GM13977 (cell line): ENCODE measurements at regions not wholly inside any gene's neighbourhood (a gene's known extent, or its start where the extent isn't known, plus 50 kb on each side); places are given as distances from the start of the nearest gene placed in this dataset.
"Not testable (repeated sequence)": the region's sequence is repeated elsewhere in the genome, so short reads cannot be mapped to it uniquely, and the experiment has no call there.

ENCODE experiments used
- DNase-seq: peaks from one replicate; pipeline ENCODE4 v3.0.0; 2012; ENCODE audit warnings: low spot score
- in situ Hi-C: fragments of 300-500 bp; cut with MboI; formaldehyde crosslinking; loops from one replicate; pipeline ENCODE4 v1.12.0; 2022; ENCODE audit warnings: low sequenced_read_pairs, low pct_unique_long_range_greater_than_20kb, mixed read lengths, inconsistent platforms; ENCODE audit not compliant: unreplicated experiment
- TF ChIP-seq, protein P1 (sequence below): IDR thresholded peaks from 2 replicates; pipeline ENCODE4 v1.5.1; 2012; ENCODE audit warnings: mild to moderate bottlenecking, control low read depth; ENCODE audit not compliant: insufficient read depth; ENCODE audit errors: extremely low read depth, missing control alignments

DNA sequence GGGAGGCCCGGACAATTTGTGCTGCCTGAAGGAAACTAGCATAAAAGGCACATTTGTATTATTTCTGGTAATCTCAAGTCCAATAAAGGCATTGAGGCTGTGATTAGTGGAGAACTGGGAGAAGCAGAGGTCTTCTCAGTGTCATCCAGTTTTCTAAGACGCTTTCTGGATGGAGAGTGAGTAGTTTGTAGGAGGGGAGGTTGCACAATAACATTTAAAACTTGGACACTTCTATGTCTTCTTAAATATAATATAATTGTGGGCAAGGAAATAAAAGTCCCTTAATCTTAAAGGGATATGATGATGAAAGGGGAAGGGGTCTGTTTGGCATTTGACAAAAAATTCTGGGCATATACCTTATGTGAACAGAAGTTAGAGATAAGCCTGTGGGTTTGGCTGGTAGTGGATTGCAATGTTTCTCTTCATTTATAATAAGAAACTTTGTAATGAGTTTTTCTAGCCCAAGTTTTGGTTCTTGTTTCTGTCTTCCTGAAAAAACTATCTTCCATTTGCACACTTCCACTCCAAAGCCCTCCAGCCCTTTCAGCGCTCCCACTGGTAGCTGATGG is 291.6 kb upstream of the TGFBR2 start:
- TF ChIP-seq, protein P1, sequence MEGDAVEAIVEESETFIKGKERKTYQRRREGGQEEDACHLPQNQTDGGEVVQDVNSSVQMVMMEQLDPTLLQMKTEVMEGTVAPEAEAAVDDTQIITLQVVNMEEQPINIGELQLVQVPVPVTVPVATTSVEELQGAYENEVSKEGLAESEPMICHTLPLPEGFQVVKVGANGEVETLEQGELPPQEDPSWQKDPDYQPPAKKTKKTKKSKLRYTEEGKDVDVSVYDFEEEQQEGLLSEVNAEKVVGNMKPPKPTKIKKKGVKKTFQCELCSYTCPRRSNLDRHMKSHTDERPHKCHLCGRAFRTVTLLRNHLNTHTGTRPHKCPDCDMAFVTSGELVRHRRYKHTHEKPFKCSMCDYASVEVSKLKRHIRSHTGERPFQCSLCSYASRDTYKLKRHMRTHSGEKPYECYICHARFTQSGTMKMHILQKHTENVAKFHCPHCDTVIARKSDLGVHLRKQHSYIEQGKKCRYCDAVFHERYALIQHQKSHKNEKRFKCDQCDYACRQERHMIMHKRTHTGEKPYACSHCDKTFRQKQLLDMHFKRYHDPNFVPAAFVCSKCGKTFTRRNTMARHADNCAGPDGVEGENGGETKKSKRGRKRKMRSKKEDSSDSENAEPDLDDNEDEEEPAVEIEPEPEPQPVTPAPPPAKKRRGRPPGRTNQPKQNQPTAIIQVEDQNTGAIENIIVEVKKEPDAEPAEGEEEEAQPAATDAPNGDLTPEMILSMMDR, result no peak
- in situ Hi-C loops, result no loop called here
- no peak for DNase-seq

DNA sequence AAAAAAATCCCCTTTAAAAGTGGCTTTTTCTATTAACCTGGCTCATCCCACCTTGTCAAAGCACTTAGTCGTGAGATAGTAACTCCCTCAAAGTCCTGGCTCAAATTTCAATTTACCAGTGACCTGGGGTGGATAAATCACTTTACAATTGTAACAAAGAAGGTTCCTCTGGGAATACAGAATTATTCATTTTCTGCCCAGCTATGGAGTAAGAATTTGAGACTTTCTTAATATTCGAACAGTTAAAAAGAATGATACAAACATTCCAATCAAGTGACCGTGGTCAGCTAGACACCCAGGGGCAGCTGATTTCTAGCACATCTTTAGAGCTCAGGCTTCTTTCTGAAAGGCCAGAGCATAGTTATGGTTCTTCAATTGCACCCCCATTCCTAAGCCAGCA is 291.0 kb upstream of the TGFBR2 start:
- in situ Hi-C loops, result no loop called here
- TF ChIP-seq, protein P1, result no peak
- DNase-seq, result no peak

DNA sequence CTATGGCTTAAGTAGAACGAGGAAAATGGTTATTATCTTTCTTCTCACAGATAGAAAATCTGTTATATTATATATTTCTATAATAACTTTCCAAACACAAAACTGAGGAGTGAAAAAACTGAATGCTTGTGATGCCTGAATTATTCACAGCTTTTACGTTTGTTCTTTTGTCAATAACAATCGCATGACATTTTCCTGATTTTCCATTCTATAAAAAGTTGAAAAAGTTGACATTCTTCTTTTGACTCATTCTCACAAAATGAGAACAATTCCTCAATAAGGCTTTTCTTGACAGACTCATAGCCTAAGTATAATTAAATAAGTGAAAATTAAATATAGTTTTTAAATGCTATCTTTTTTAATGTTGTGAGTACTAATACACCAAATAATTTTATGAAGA is 288.8 kb upstream of the TGFBR2 start:
- DNase-seq, result no peak
- in situ Hi-C loops, result no loop called here
- TF ChIP-seq, protein P1, result no peak

DNA sequence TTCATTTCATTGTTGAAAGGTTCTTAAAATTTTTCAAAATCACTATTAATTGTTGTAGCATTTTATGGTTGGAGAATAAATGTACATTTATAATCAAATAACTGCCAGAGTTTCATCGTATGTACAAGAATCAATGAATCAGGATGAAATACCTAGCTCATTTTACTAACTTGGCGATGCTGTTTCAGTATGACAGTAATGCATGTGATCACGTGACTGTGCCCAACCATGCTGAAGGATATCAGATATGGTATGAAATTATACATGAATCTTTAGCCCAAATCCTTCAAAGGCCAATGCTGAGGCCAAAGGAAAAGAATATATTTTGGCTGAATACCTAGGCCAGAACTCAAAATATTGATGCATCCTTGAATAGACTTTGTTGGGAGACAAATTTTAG is 288.3 kb upstream of the TGFBR2 start:
- in situ Hi-C loops, result no loop called here
- TF ChIP-seq, protein P1, result no peak
- DNase-seq, result no peak

DNA sequence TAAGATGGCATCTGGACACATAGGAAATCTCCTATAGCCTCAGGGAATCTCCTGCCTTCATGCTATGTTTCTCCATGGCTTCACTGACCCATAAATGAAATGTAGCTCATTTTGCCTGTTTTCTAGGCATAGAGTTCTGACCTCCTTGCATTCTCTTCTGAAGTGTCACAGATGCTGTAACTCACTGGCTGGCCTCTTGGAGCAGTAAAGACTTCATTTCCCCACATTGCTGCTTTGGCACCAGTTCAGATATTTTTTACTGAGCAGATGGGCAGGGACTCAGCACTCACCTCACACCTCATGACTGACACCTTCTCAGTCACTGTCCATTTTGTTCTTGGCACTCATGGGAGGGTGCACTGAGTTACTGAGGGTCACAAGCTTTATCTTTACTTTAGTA is 286.7 kb upstream of the TGFBR2 start:
- in situ Hi-C loops, result no loop called here
- TF ChIP-seq, protein P1, result peak; percentile 38
- DNase-seq, result no peak

DNA sequence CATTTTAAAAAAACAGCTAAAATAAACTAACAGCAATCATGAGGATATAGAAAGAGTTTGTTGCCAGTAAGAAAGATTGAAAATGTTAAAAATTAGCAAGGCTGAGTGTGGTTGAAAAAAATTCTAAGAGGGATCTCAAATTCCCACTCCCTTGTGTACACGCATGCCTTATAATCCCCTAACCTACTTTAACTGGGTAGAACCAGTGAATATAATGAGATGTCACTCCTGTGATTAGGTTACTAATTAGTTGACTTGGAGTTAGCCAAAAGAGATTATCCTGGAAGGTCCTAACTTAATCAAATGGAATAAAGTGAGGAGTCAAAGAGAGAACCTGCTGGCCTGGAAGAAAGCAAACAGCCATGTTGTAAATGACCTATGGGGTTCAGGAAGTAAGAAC is 286.0 kb upstream of the TGFBR2 start:
- no peak for DNase-seq
- TF ChIP-seq, protein P1, result no peak
- in situ Hi-C loops, result no loop called here

DNA sequence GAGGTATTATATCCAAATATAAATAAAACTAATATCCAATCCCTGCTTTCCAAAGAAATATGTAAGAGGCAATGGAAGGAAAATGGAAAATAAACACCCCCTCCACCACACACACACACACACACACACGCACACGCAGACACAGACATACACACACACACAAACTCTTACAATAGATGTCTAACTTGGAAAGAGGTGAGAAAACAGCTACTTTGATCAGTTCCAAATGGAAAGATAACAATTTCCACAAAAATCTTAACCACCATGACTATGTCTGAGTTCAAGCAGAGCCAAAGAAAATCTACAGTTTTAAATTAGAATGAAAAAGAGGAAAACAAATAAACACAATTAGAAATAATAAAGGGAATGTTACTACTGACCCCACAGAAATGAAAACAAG is 285.3 kb upstream of the TGFBR2 start:
- DNase-seq, result no peak
- TF ChIP-seq, protein P1, result no peak
- in situ Hi-C loops, result no loop called here

DNA sequence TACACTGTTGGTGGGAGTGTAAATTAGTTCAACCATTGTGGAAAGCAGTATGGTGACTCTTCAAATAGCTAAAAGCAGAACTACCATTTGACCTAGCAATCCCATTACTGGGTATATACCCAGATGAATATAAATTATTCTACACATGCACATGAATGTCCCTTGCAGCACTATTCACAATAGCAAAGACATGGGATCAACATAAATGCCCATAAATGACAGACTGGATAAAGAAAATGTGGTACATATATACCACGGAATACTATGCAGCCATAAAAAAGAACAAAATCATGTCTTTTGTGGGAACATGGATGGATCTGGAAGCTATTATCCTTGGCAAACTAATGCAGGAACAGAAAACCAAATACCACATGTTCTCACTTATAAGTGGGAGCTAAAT is 282.8 kb upstream of the TGFBR2 start:
- DNase-seq, in situ Hi-C loops: not testable (repeated sequence)
